Neutrophil (primary cell): ENCODE measurements at regions not wholly inside any gene's neighbourhood (a gene's known extent, or its start where the extent isn't known, plus 50 kb on each side); places are given as distances from the start of the nearest gene placed in this dataset.

Experiments used
- H3K27ac ChIP-seq: fragments of 200-600 bp; sonication (generic); 2 replicates; pipeline ENCODE4 v1.5.1; 2016; ENCODE audit warnings: mild to moderate bottlenecking, moderate library complexity
- H3K27me3 ChIP-seq: fragments of 200-600 bp; sonication (generic); 2 replicates; pipeline ENCODE4 v1.6.0; 2016; ENCODE audit warnings: mild to moderate bottlenecking
- H3K36me3 ChIP-seq: fragments of 200-600 bp; sonication (generic); 2 replicates; pipeline ENCODE4 v1.5.1; 2017
- H3K4me1 ChIP-seq, 2 experiments: fragments of 200-600 bp in 1 of 2; sonication (generic) in 1 of 2; 1 replicate in 1 of 2; 2 replicates in 1 of 2; pipeline versions ENCODE4 v1.5.1 to v1.6.1; 2013 to 2016; ENCODE audit warnings: low read depth in 1 of 2, low read length in 1 of 2, mild to moderate bottlenecking in 1 of 2, moderate library complexity in 1 of 2; ENCODE audit not compliant: control insufficient read depth in 1 of 2, insufficient read depth in 1 of 2
- H3K4me3 ChIP-seq, 2 experiments: fragments of 200-600 bp in 1 of 2; sonication (generic) in 1 of 2; 1 replicate in 1 of 2; 2 replicates in 1 of 2; pipeline ENCODE4 v1.5.1; 2013 to 2016; ENCODE audit warnings: low read depth in 1 of 2, low read length in 1 of 2, mild to moderate bottlenecking in 1 of 2, moderate library complexity in 1 of 2
- H3K9me3 ChIP-seq: fragments of 200-600 bp; sonication (generic); 2 replicates; pipeline ENCODE4 v1.5.1; 2016
- CTCF ChIP-seq: fragments of 200-600 bp; sonication (generic); IDR thresholded peaks from 2 replicates; pipeline ENCODE4 v1.5.1; 2016; ENCODE audit warnings: antibody characterized with exemption

- H3K27me3 ChIP-seq = no peaks in the 10 kb centered on the region
- H3K36me3 ChIP-seq = no peaks in the 10 kb centered on the region
- no peak overlapping the region for H3K4me3 ChIP-seq
- no peak for TF ChIP-seq CTCF
- H3K9me3 ChIP-seq = no peaks in the 10 kb centered on the region
- no peaks in the 10 kb centered on the region for H3K4me1 ChIP-seq
- H3K27ac ChIP-seq = no peak overlapping the region
Measured at GRCh38 chr22:47300698-47301405, 538.4 kb downstream of the TBC1D22A start.

GRCh38 chr22:47299863-47300697 is 537.6 kb downstream of the TBC1D22A start:
- no peak for TF ChIP-seq CTCF
- Histone ChIP-seq H3K4me3 (no peak overlapping the region), H3K9me3 (no peaks in the 10 kb centered on the region)

GRCh38 chr22:47299211-47299862 is 536.9 kb downstream of the TBC1D22A start:
- no peaks in the 10 kb centered on the region for H3K36me3 ChIP-seq
- H3K4me1 ChIP-seq = no peaks in the 10 kb centered on the region
- no peak overlapping the region for H3K27ac ChIP-seq
- H3K4me3 ChIP-seq = no peak overlapping the region
- TF ChIP-seq CTCF = no peak
- no peaks in the 10 kb centered on the region for H3K27me3 ChIP-seq
- no peaks in the 10 kb centered on the region for H3K9me3 ChIP-seq

More at GRCh38 chr22:47299863-47300697, 537.6 kb downstream of the TBC1D22A start:
- Histone ChIP-seq H3K27me3 (no peaks in the 10 kb centered on the region), H3K36me3 (no peaks in the 10 kb centered on the region), H3K27ac (no peak overlapping the region), H3K4me1 (no peaks in the 10 kb centered on the region)

GRCh38 chr22:47298017-47298785 is 535.8 kb downstream of the TBC1D22A start:
- Histone ChIP-seq H3K4me1 (no peaks in the 10 kb centered on the region), H3K4me3 (no peak overlapping the region), H3K36me3 (no peaks in the 10 kb centered on the region), H3K9me3 (no peaks in the 10 kb centered on the region), H3K27me3 (no peaks in the 10 kb centered on the region), H3K27ac (no peak overlapping the region)
- TF ChIP-seq CTCF = no peak
